Colonic mucosa (tissue), 4 donors: ENCODE measurements at regions not wholly inside any gene's neighbourhood (a gene's known extent, or its start where the extent isn't known, plus 50 kb on each side); places are given as distances from the start of the nearest gene placed in this dataset.

Experiments
- DNase-seq: peaks from one replicate; pipeline ENCODE4 v3.0.0-alpha.2; 2020
- H3K27ac ChIP-seq: fragments of 200-600 bp; one replicate; pipeline ENCODE4 v1.8.0; 2021
- H3K27me3 ChIP-seq: fragments of 200-600 bp; one replicate; pipeline ENCODE4 v1.8.0; 2021
- H3K36me3 ChIP-seq: fragments of 200-600 bp; one replicate; pipeline ENCODE4 v1.8.0; 2021
- H3K4me1 ChIP-seq: fragments of 200-600 bp; one replicate; pipeline ENCODE4 v1.8.0; 2021; ENCODE audit warnings: mild to moderate bottlenecking
- H3K4me3 ChIP-seq: fragments of 200-600 bp; one replicate; pipeline ENCODE4 v1.8.0; 2021
- H3K9ac ChIP-seq, 2 donors: one replicate each; pipeline ENCODE4 v1.7.0; 2013; ENCODE audit warnings: control low read depth in 2 of 2, low read depth in 2 of 2, low read length in 2 of 2
- H3K9me3 ChIP-seq: fragments of 200-600 bp; one replicate; pipeline ENCODE4 v1.8.0; 2021
- CTCF ChIP-seq: fragments of 200-600 bp; IDR thresholded peaks from one replicate; pipeline ENCODE4 v1.8.0; 2022; ENCODE audit warnings: antibody characterized with exemption, mild to moderate bottlenecking
- intact Hi-C: fragments of 100-400 bp; cut with DNase I; formaldehyde crosslinking; loops from one replicate; pipeline ENCODE4 v1.14.1; 2022
- donor health status: healthy.
- donor health status: DM: no; HTN: no; CAD: no.
- donor health status: DM: no; HTN: no; CAD: no.

GRCh38 chr1:90522432-90522831, 194.7 kb downstream of the BARHL2 start:
- Histone ChIP-seq H3K27ac (no peak overlapping the region), H3K36me3 (no peaks in the 10 kb centered on the region), H3K27me3 (no peaks in the 10 kb centered on the region), H3K4me1 (no peaks in the 10 kb centered on the region), H3K4me3 (no peak overlapping the region), H3K9ac (no peak overlapping the region), H3K9me3 (no peaks in the 10 kb centered on the region)
- TF ChIP-seq CTCF: no peak
- intact Hi-C loops: no loop called here
- DNase-seq: no peak

GRCh38 chr1:90513956-90514355, 203.1 kb downstream of the BARHL2 start:
- TF ChIP-seq CTCF: no peak
- H3K27ac ChIP-seq: no peak overlapping the region

GRCh38 chr1:90512441-90512840, 204.7 kb downstream of the BARHL2 start:
- no peaks in the 10 kb centered on the region for H3K9me3 ChIP-seq
- no peaks in the 10 kb centered on the region for H3K4me1 ChIP-seq
- no peak overlapping the region for H3K4me3 ChIP-seq
- no peak for TF ChIP-seq CTCF
- intact Hi-C loops: no loop called here
- DNase-seq: no peak
- no peak overlapping the region for H3K27ac ChIP-seq
- no peaks in the 10 kb centered on the region for H3K27me3 ChIP-seq
- no peaks in the 10 kb centered on the region for H3K36me3 ChIP-seq
- no peak overlapping the region for H3K9ac ChIP-seq

More at GRCh38 chr1:90513956-90514355, 203.1 kb downstream of the BARHL2 start:
- Histone ChIP-seq H3K9ac (no peak overlapping the region), H3K9me3 (no peaks in the 10 kb centered on the region), H3K36me3 (no peaks in the 10 kb centered on the region), H3K4me1 (no peaks in the 10 kb centered on the region), H3K4me3 (no peak overlapping the region), H3K27me3 (no peaks in the 10 kb centered on the region)
- intact Hi-C loops: no loop called here
- DNase-seq: no peak

GRCh38 chr1:90510143-90510542, 207.0 kb downstream of the BARHL2 start:
- H3K27ac ChIP-seq: no peak overlapping the region
- no peak for TF ChIP-seq CTCF
- H3K36me3 ChIP-seq: no peaks in the 10 kb centered on the region
- intact Hi-C loops: no loop called here
- H3K9ac ChIP-seq: no peak overlapping the region
- DNase-seq: no peak
- no peak overlapping the region for H3K4me3 ChIP-seq
- H3K27me3 ChIP-seq: no peaks in the 10 kb centered on the region
- H3K9me3 ChIP-seq: no peaks in the 10 kb centered on the region
- H3K4me1 ChIP-seq: no peaks in the 10 kb centered on the region

GRCh38 chr1:90509225-90510048, 207.7 kb downstream of the BARHL2 start:
- intact Hi-C loops: no loop called here
- no peaks in the 10 kb centered on the region for H3K27me3 ChIP-seq
- H3K4me1 ChIP-seq: no peaks in the 10 kb centered on the region
- H3K9ac ChIP-seq: no peak overlapping the region
- no peak overlapping the region for H3K4me3 ChIP-seq
- H3K36me3 ChIP-seq: no peaks in the 10 kb centered on the region
- no peak overlapping the region for H3K27ac ChIP-seq
- H3K9me3 ChIP-seq: no peaks in the 10 kb centered on the region
- no peak for DNase-seq
- no peak for TF ChIP-seq CTCF
